ENCODE measurements at regions not wholly inside any gene's neighbourhood (a gene's known extent, or its start where the extent isn't known, plus 50 kb on each side); places are given as distances from the start of the nearest gene placed in this dataset.

DNA sequence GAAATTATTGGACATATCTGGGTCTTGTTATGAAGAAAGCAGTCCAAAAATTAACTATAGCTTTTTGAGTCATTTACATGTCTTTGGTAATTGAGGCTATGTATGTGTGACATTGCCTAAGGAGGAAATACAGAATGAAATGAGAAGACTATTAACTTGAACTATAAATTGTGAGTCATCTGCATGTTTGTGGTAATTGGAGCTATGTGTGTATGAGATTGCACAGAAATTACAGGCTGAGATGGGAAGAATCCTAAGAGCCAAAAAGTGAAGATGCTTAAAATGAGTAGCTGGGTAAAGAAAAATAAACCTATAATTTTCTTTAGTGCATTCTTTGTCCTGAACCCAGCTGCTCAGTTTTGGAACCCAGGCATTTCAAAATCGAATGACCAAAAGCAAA is 747.6 kb upstream of the EDIL3 start:
- Histone ChIP-seq H3K9me3 (ENCODE audit: low read depth) (no peaks in the 10 kb centered on the region), H3K4me1 (ENCODE audit: low read depth) (no peaks in the 10 kb centered on the region), H3K4me3 (no peak overlapping the region), H3K36me3 (no peaks in the 10 kb centered on the region), H3K27ac (no peak overlapping the region), H3K27me3 (peaks cover 23% of the 10 kb centered on the region)
- TF ChIP-seq, protein P1, sequence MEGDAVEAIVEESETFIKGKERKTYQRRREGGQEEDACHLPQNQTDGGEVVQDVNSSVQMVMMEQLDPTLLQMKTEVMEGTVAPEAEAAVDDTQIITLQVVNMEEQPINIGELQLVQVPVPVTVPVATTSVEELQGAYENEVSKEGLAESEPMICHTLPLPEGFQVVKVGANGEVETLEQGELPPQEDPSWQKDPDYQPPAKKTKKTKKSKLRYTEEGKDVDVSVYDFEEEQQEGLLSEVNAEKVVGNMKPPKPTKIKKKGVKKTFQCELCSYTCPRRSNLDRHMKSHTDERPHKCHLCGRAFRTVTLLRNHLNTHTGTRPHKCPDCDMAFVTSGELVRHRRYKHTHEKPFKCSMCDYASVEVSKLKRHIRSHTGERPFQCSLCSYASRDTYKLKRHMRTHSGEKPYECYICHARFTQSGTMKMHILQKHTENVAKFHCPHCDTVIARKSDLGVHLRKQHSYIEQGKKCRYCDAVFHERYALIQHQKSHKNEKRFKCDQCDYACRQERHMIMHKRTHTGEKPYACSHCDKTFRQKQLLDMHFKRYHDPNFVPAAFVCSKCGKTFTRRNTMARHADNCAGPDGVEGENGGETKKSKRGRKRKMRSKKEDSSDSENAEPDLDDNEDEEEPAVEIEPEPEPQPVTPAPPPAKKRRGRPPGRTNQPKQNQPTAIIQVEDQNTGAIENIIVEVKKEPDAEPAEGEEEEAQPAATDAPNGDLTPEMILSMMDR (IDR thresholded peaks at IDR 0.05; ENCODE audit: low read depth, low read length) = no peak
- DNase-seq (ENCODE audit: low read depth in 1 of 2, low spot score in 1 of 2) = peak in 1 of 2 donors; percentile 2

DNA sequence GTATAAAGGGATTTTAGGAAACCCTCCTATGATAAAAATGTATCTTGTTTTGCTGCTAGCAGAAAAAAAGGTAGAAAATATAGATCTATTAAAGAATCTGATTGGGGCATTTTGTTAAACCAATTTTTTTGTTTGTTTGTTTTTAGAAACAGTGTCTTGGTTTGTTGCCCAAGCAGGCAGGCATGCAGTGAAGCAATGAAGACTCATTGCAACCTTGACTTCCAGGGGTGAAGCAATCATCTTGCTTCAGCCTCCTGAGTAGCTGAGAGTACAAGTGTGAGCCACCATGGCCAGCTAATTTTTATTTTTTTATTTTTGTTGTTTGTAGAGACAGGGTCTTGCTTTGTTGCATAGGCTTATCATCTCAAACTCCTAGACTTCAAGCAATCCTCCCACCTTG is 755.8 kb upstream of the EDIL3 start:
- H3K4me1 ChIP-seq (ENCODE audit: low read depth) = no peaks in the 10 kb centered on the region
- H3K9me3 ChIP-seq (ENCODE audit: low read depth) = no peaks in the 10 kb centered on the region
- TF ChIP-seq, protein P1 (IDR thresholded peaks at IDR 0.05; ENCODE audit: low read depth, low read length) = no peak
- H3K36me3 ChIP-seq = no peaks in the 10 kb centered on the region
- H3K27ac ChIP-seq = no peak overlapping the region
- H3K4me3 ChIP-seq = no peak overlapping the region
- no peak for DNase-seq (ENCODE audit: low read depth in 1 of 2, low spot score in 1 of 2)
- H3K27me3 ChIP-seq = peaks cover 48% of the 10 kb centered on the region

DNA sequence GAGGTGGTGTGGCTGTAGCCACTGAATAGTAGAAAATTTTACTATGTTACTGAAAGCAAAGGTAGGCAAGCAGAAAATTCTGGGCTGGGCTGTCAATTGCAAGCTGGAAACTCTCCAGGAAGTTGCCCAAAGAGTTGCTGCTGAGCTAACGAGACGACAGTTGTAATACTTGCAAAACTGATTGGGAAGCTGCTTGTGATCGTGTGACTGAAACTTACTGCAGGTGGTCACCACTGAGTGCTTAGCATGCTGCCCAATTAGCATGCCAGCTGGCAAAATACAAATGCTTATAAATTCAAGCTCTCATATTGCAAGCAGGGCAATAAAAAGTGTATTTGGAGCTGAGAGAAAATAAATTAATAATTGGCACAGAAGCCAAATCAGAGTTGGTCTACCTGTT is 758.5 kb upstream of the EDIL3 start:
- no peaks in the 10 kb centered on the region for H3K9me3 ChIP-seq (ENCODE audit: low read depth)
- no peaks in the 10 kb centered on the region for H3K4me1 ChIP-seq (ENCODE audit: low read depth)
- no peak overlapping the region for H3K4me3 ChIP-seq
- H3K27me3 ChIP-seq = peaks cover 62% of the 10 kb centered on the region
- TF ChIP-seq, protein P1 (IDR thresholded peaks at IDR 0.05; ENCODE audit: low read depth, low read length) = no peak
- no peak for DNase-seq (ENCODE audit: low read depth in 1 of 2, low spot score in 1 of 2)
- no peak overlapping the region for H3K27ac ChIP-seq
- no peaks in the 10 kb centered on the region for H3K36me3 ChIP-seq

DNA sequence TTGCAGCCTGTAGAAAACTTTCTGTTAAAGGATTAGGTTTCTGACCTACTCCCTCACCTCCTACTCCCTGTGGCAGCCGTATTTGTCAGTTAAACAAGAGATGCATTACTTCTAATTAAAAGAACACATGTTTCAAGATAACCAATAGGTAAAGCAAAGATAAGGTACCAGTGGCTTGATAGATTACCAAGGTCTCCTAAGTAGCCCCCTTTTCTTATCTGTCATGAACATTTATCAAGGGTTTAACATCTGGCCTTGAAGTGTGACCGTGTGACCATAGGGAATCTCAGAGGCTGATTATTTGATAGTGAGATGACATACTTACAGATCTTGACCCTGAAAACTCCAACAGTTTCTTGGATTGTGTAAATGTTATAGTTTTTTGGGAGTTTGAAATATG is 764.0 kb upstream of the EDIL3 start:
- H3K27me3 ChIP-seq = peaks cover 60% of the 10 kb centered on the region
- no peaks in the 10 kb centered on the region for H3K9me3 ChIP-seq (ENCODE audit: low read depth)
- no peaks in the 10 kb centered on the region for H3K4me1 ChIP-seq (ENCODE audit: low read depth)
- no peak for DNase-seq (ENCODE audit: low read depth in 1 of 2, low spot score in 1 of 2)
- H3K4me3 ChIP-seq = no peak overlapping the region
- TF ChIP-seq, protein P1 (IDR thresholded peaks at IDR 0.05; ENCODE audit: low read depth, low read length) = no peak
- H3K27ac ChIP-seq = no peak overlapping the region
- no peaks in the 10 kb centered on the region for H3K36me3 ChIP-seq

DNA sequence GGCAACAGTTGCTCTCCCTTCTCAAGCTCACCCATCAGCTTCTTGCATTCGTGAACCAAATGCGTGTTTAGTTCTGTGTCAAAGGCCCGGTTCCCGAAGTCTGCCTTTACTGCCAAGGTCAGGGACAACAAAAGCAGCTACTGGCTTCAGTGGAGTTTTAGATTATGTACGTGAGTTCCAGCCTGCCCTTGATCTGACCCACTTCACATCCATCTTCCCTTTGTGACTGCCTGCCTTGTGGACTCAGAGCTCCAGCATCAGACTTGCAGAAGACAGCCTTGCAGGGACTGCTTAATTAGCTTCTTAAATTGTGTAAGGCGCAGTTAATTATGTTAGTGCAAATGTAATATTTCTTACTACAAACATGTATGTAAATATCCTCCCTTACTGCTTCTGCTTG is 774.7 kb upstream of the EDIL3 start:
- no peaks in the 10 kb centered on the region for H3K9me3 ChIP-seq (ENCODE audit: low read depth)
- no peaks in the 10 kb centered on the region for H3K36me3 ChIP-seq
- TF ChIP-seq, protein P1 (IDR thresholded peaks at IDR 0.05; ENCODE audit: low read depth, low read length) = no peak
- no peak overlapping the region for H3K4me3 ChIP-seq
- H3K4me1 ChIP-seq (ENCODE audit: low read depth) = no peaks in the 10 kb centered on the region
- H3K27me3 ChIP-seq = peaks cover 64% of the 10 kb centered on the region
- no peak overlapping the region for H3K27ac ChIP-seq
- no peak for DNase-seq (ENCODE audit: low read depth in 1 of 2, low spot score in 1 of 2)

DNA sequence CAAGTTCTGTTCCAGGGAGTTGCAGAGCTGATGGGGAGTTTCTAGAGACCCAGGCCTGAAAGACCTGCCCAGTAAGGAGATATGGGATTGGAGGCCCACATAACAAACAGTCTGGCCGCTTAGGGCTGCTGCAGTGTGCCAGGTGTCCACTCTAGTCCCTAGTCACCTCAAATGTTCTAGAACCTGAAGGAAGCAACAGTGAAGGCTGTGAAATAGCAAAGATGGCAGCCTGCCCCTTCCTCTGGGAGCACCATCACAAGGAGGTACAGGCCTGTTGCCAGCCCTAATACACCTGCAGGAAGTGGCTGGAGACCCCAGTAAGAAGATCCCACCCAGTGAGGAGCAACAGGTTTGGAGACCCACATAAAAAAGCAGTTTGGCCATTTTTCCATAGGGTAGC is 783.8 kb upstream of the EDIL3 start:
- DNase-seq (ENCODE audit: low read depth in 1 of 2, low spot score in 1 of 2) = no peak
- Histone ChIP-seq H3K27me3 (peaks cover 4% of the 10 kb centered on the region), H3K36me3 (no peaks in the 10 kb centered on the region), H3K27ac (no peak overlapping the region), H3K4me3 (no peak overlapping the region), H3K4me1 (ENCODE audit: low read depth) (no peaks in the 10 kb centered on the region), H3K9me3 (ENCODE audit: low read depth) (no peaks in the 10 kb centered on the region)
- TF ChIP-seq, protein P1 (IDR thresholded peaks at IDR 0.05; ENCODE audit: low read depth, low read length) = no peak

Measured in cardiac muscle cell (in vitro differentiated cells and primary cell).